ENCODE measurements at regions not wholly inside any gene's neighbourhood (a gene's known extent, or its start where the extent isn't known, plus 50 kb on each side); places are given as distances from the start of the nearest gene placed in this dataset.
"Not testable (repeated sequence)": the region's sequence is repeated elsewhere in the genome, so short reads cannot be mapped to it uniquely, and the experiment has no call there.

GRCh38 chr9:65408806-65409205, 123.8 kb upstream of the FOXD4L5 start:
- not testable (repeated sequence) for TF ChIP-seq CTCF (IDR thresholded peaks at IDR 0.05); EZH2 (IDR thresholded peaks at IDR 0.05; ENCODE audit: borderline replicate concordance, insufficient read depth, low read depth, low read length, poor library complexity, severe bottlenecking)

All from B cell (primary cell).